GM23338 (cell line): ENCODE measurements at regions not wholly inside any gene's neighbourhood (a gene's known extent, or its start where the extent isn't known, plus 50 kb on each side); places are given as distances from the start of the nearest gene placed in this dataset.

Experiments
- CREB1 ChIP-seq: fragments of 250-450 bp; sonication (Bioruptor Pico); IDR thresholded peaks from 2 replicates; pipeline ENCODE4 v1.5.0; 2020; ENCODE audit warnings: low read depth, mild to moderate bottlenecking, moderate library complexity
- CTCF ChIP-seq, 2 experiments: fragments of 200-600 bp in 1 of 2; sonication (generic) in 1 of 2; conservative IDR thresholded peaks; 2 replicates each; pipeline versions ENCODE4 v1.5.1 to v1.6.1; 2016 to 2017; ENCODE audit warnings: antibody characterized with exemption in 2 of 2, low read depth in 2 of 2, mild to moderate bottlenecking in 2 of 2, moderate library complexity in 1 of 2
- ETS1 ChIP-seq: IDR thresholded peaks from 2 replicates; pipeline ENCODE4 v1.6.1; 2016; ENCODE audit warnings: antibody characterized with exemption
- EZH2 ChIP-seq: fragments of 200-600 bp; sonication (generic); IDR thresholded peaks from one replicate; pipeline ENCODE4 v1.8.0; 2017; ENCODE audit warnings: antibody characterized with exemption, mild to moderate bottlenecking, low read depth; ENCODE audit not compliant: unreplicated experiment
- EZH2phosphoT487 ChIP-seq: fragments of 200-600 bp; sonication (generic); IDR thresholded peaks from one replicate; pipeline ENCODE4 v1.8.1; 2018; ENCODE audit warnings: antibody characterized with exemption; ENCODE audit not compliant: unreplicated experiment
- JUNB ChIP-seq: IDR thresholded peaks from one replicate; pipeline ENCODE4 v1.6.1; 2016; ENCODE audit warnings: antibody characterized with exemption; ENCODE audit not compliant: unreplicated experiment
- NANOG ChIP-seq: IDR thresholded peaks from 2 replicates; pipeline ENCODE4 v1.6.1; 2016; ENCODE audit warnings: antibody characterized with exemption, borderline replicate concordance
- POLR2AphosphoS5 ChIP-seq: IDR thresholded peaks from 2 replicates; pipeline ENCODE4 v1.6.1; 2016; ENCODE audit warnings: antibody characterized with exemption, low read depth
- REST ChIP-seq: IDR thresholded peaks from one replicate; pipeline ENCODE4 v1.6.1; 2018; ENCODE audit warnings: antibody characterized with exemption; ENCODE audit not compliant: unreplicated experiment
- ZNF331 ChIP-seq: fragments of 250-450 bp; sonication (Bioruptor Pico); IDR thresholded peaks from 2 replicates; pipeline ENCODE4 v1.5.0; 2020; ENCODE audit warnings: low read depth, mild to moderate bottlenecking, moderate library complexity

GRCh38 chr12:78386871-78387270 lies 477.7 kb upstream of the SYT1 start:
- no peak for TF ChIP-seq CTCF (conservative IDR thresholded peaks at IDR 0.05; ENCODE audit: low read depth in 2 of 2)
- TF ChIP-seq REST: no peak
- no peak for TF ChIP-seq ETS1
- TF ChIP-seq POLR2AphosphoS5: no peak
- TF ChIP-seq EZH2: no peak
- no peak for TF ChIP-seq NANOG
- no peak for TF ChIP-seq JUNB
- no peak for TF ChIP-seq EZH2phosphoT487
- TF ChIP-seq CREB1: no peak
- TF ChIP-seq ZNF331 (CRISPR knock-in tag): no peak
